IMR-90 (cell line): ENCODE measurements at regions not wholly inside any gene's neighbourhood (a gene's known extent, or its start where the extent isn't known, plus 50 kb on each side); places are given as distances from the start of the nearest gene placed in this dataset.

ENCODE experiments used
- ATAC-seq: fragments of 200-7000 bp; cut with Tn5 transposase; 2 replicates; pipeline ENCODE4 v1.9.1; 2020; ENCODE audit warnings: low read depth, mild to moderate bottlenecking, moderate library complexity
- BruUV-seq: library from RNA; stranded (reverse); fragments of 400-500 nt; replicated peaks from 2 replicates; lab custom pipeline; 2021; lab: Mats Ljungman, UMichigan
- CTCF ChIA-PET: fragments of 300-600 bp; formaldehyde crosslinking; extraction: SDS; loops from one replicate; lab custom pipeline; 2021; ENCODE audit warnings: antibody characterized with exemption; lab: Yijun Ruan, JAX
- POLR2A ChIA-PET: fragments of 300-600 bp; sonication (Branson Sonifier 250); formaldehyde crosslinking; loops from one replicate; lab custom pipeline; 2022; ENCODE audit warnings: antibody characterized with exemption; ENCODE audit not compliant: unreplicated experiment; lab: Charles Lee
- DNase-seq: peaks from one replicate; pipeline ENCODE4 v3.0.0; 2013
- H2AFZ ChIP-seq: replicated peaks from 2 replicates; pipeline ENCODE3; 2013; ENCODE audit warnings: low read length, mild to moderate bottlenecking; ENCODE audit not compliant: poor library complexity
- H2AK5ac ChIP-seq: 2 replicates; pipeline ENCODE4 v1.6.1; 2013; ENCODE audit warnings: low read depth, low read length, inconsistent platforms
- H2AK9ac ChIP-seq: replicated peaks from 2 replicates; pipeline ENCODE3; 2013; ENCODE audit warnings: mild to moderate bottlenecking, low read depth, low read length, moderate library complexity; ENCODE audit not compliant: poor library complexity
- H2BK120ac ChIP-seq: 2 replicates; pipeline ENCODE4 v1.6.1; 2013; ENCODE audit warnings: low read depth, low read length, inconsistent platforms
- H2BK15ac ChIP-seq: 3 replicates; pipeline ENCODE4 v1.6.1; 2013; ENCODE audit warnings: low read depth, low read length, inconsistent platforms
- H2BK20ac ChIP-seq: 2 replicates; pipeline ENCODE4 v1.6.1; 2013; ENCODE audit warnings: low read depth, mild to moderate bottlenecking, inconsistent platforms, low read length, moderate library complexity
- H2BK5ac ChIP-seq: 2 replicates; pipeline ENCODE4 v1.6.1; 2013; ENCODE audit warnings: mild to moderate bottlenecking, low read depth, low read length, inconsistent platforms; ENCODE audit not compliant: poor library complexity, severe bottlenecking
- H3K14ac ChIP-seq: replicated peaks from 2 replicates; pipeline ENCODE4 v1.6.1; 2013; ENCODE audit warnings: low read depth, low read length, inconsistent platforms
- H3K18ac ChIP-seq: 2 replicates; pipeline ENCODE4 v1.6.1; 2013; ENCODE audit warnings: low read depth, low read length, control low read depth
- H3K23ac ChIP-seq: 2 replicates; pipeline ENCODE4 v1.6.1; 2013; ENCODE audit warnings: low read depth, low read length, inconsistent platforms
- H3K27ac ChIP-seq: 2 replicates; pipeline ENCODE4 v1.5.1; 2013; ENCODE audit warnings: mild to moderate bottlenecking, control low read depth, low read length; ENCODE audit not compliant: insufficient read depth
- H3K27me3 ChIP-seq: 2 replicates; pipeline ENCODE4 v1.6.1; 2013; ENCODE audit warnings: low read length; ENCODE audit not compliant: control insufficient read depth, insufficient read depth
- H3K36me3 ChIP-seq: 2 replicates; pipeline ENCODE4 v1.6.1; 2013; ENCODE audit warnings: low read length, mixed read lengths; ENCODE audit not compliant: control insufficient read depth, insufficient read depth
- H3K4ac ChIP-seq: 2 replicates; pipeline ENCODE4 v1.6.1; 2013; ENCODE audit warnings: low read depth, low read length, inconsistent platforms
- H3K4me1 ChIP-seq: 2 replicates; pipeline ENCODE4 v1.6.1; 2013; ENCODE audit warnings: low read length, mixed read lengths; ENCODE audit not compliant: control insufficient read depth, insufficient read depth
- H3K4me2 ChIP-seq: 2 replicates; pipeline ENCODE4 v1.6.1; 2013; ENCODE audit warnings: low read depth, mild to moderate bottlenecking, control low read depth, low read length, moderate library complexity
- H3K4me3 ChIP-seq: 2 replicates; pipeline ENCODE4 v1.5.1; 2013; ENCODE audit warnings: low read depth, mild to moderate bottlenecking, control low read depth, low read length, moderate library complexity; ENCODE audit not compliant: insufficient read depth
- H3K56ac ChIP-seq: 2 replicates; pipeline ENCODE4 v1.6.1; 2013; ENCODE audit warnings: low read length, inconsistent platforms; ENCODE audit not compliant: insufficient read depth; ENCODE audit errors: extremely low read depth
- H3K79me1 ChIP-seq, 2 experiments: 2 replicates each; pipeline ENCODE4 v1.6.1; 2013; ENCODE audit warnings: low read length in 2 of 2, inconsistent platforms in 1 of 2, low read depth in 1 of 2
- H3K9ac ChIP-seq: 2 replicates; pipeline ENCODE4 v1.6.1; 2013; ENCODE audit warnings: low read depth, low read length, control low read depth
- H3K9me1 ChIP-seq: 2 replicates; pipeline ENCODE4 v1.6.1; 2013; ENCODE audit warnings: low read length, inconsistent platforms; ENCODE audit not compliant: insufficient read depth
- H3K9me3 ChIP-seq: 2 replicates; pipeline ENCODE4 v1.6.1; 2013; ENCODE audit warnings: low read length; ENCODE audit not compliant: control insufficient read depth, insufficient read depth
- H4K20me1 ChIP-seq: 2 replicates; pipeline ENCODE4 v1.6.1; 2013; ENCODE audit warnings: low read length, inconsistent platforms; ENCODE audit not compliant: insufficient read depth
- H4K5ac ChIP-seq: 2 replicates; pipeline ENCODE4 v1.6.1; 2013; ENCODE audit warnings: mild to moderate bottlenecking, low read depth, low read length, control low read depth
- H4K8ac ChIP-seq, 2 experiments: 2 replicates each; pipeline ENCODE4 v1.6.1; 2013; ENCODE audit warnings: low read depth in 2 of 2, low read length in 2 of 2, control low read depth in 1 of 2, inconsistent platforms in 1 of 2
- H4K91ac ChIP-seq: 2 replicates; pipeline ENCODE4 v1.6.1; 2013; ENCODE audit warnings: low read depth, low read length, inconsistent platforms; ENCODE audit not compliant: insufficient read depth
- CHD1 ChIP-seq: IDR thresholded peaks from 2 replicates; pipeline ENCODE4 v1.6.1; 2012; ENCODE audit warnings: low read depth, low read length, improper control_type of control experiment
- FOS ChIP-seq: fragments of 150-350 bp; IDR thresholded peaks from 2 replicates; pipeline ENCODE4 v1.6.1; 2016; ENCODE audit warnings: low read depth, low read length
- MAFK ChIP-seq: IDR thresholded peaks from 2 replicates; pipeline ENCODE4 v1.6.1; 2012; ENCODE audit warnings: low read depth, low read length, improper control_type of control experiment
- MAZ ChIP-seq: IDR thresholded peaks from 2 replicates; pipeline ENCODE4 v1.6.1; 2012; ENCODE audit warnings: low read depth, mild to moderate bottlenecking, low read length, improper control_type of control experiment, moderate library complexity, borderline replicate concordance
- MXI1 ChIP-seq: IDR thresholded peaks from 2 replicates; pipeline ENCODE4 v1.6.1; 2012; ENCODE audit warnings: low read depth, mild to moderate bottlenecking, low read length, moderate library complexity, borderline replicate concordance
- NFE2L2 ChIP-seq: fragments of 150-350 bp; IDR thresholded peaks from 2 replicates; pipeline ENCODE4 v1.6.1; 2016; ENCODE audit warnings: low read depth, mild to moderate bottlenecking, low read length
- POLR2A ChIP-seq: IDR thresholded peaks from 2 replicates; pipeline ENCODE4 v1.6.1; 2012; ENCODE audit warnings: mild to moderate bottlenecking, low read depth, low read length
- RAD21 ChIP-seq: IDR thresholded peaks from 2 replicates; pipeline ENCODE4 v1.6.1; 2012; ENCODE audit warnings: low read length, improper control_type of control experiment
- RFX5 ChIP-seq: IDR thresholded peaks from 2 replicates; pipeline ENCODE4 v1.8.0; 2012; ENCODE audit warnings: low read depth, mild to moderate bottlenecking, low read length, moderate library complexity
- SMC3 ChIP-seq: fragments of 150-350 bp; IDR thresholded peaks from 2 replicates; pipeline ENCODE4 v1.6.1; 2016; ENCODE audit warnings: low read depth, mild to moderate bottlenecking, antibody characterized with exemption, low read length, moderate library complexity
- WGBS, 2 experiments: methylation state at CpG; one replicate each; pipeline versions ENCODE4 v1.1.5 to v1.1.7; 2013; ENCODE audit warnings: missing lambda C conversion rate in 2 of 2; ENCODE audit not compliant: insufficient read length in 1 of 2; ENCODE audit errors: extremely low coverage in 2 of 2; 5-methylcytosine and 5-hydroxymethylcytosine counted together
- dilution Hi-C: fragments of 300-500 bp; cut with HindIII; formaldehyde crosslinking; loops from one replicate; pipeline ENCODE4 v1.14.3; 2018; ENCODE audit warnings: low sequenced_read_pairs; ENCODE audit not compliant: unreplicated experiment
- in situ Hi-C: fragments of 300-500 bp; cut with MboI; formaldehyde crosslinking; loops from 3 replicates; pipeline ENCODE4 v1.14.3; 2019; ENCODE audit warnings: low sequenced_read_pairs, inconsistent platforms, mixed read lengths
- intact Hi-C: fragments of 100-400 bp; cut with micrococcal nuclease; formaldehyde crosslinking; loops from 2 replicates; pipeline ENCODE4 v1.10.0; 2022
- TF ChIP-seq, protein P1 (sequence below): conservative IDR thresholded peaks from 2 replicates; pipeline ENCODE4 v1.5.1; 2012; ENCODE audit warnings: mild to moderate bottlenecking, low read depth, low read length, improper control_type of control experiment
- TF ChIP-seq, protein P2 (sequence below): fragments of 150-350 bp; IDR thresholded peaks from 2 replicates; pipeline ENCODE4 v1.6.1; 2017; ENCODE audit warnings: mild to moderate bottlenecking, antibody characterized with exemption, low read length, low read depth
- TF ChIP-seq, protein P3 (sequence below): fragments of 150-350 bp; IDR thresholded peaks from 2 replicates; pipeline ENCODE4 v1.6.1; 2016; ENCODE audit warnings: low read depth, mild to moderate bottlenecking, low read length, moderate library complexity, borderline replicate concordance

DNA sequence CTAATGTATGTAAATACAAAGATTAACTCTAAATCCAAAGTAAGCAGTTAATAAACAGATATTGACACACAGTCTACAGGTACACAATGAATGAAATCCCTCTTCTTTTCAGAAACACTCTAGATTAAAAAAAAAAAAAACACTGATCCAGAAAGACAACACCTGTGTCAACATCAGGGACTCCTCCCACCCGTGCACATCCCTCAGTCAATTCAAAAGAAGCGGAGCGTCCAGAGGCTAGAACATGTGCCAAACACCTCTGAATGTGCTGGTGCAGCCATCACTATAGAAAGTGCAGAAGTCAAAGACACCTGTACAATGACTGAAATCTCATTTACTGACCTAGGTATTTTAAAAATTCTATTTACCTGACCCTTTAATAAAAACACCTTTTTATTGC is 622.6 kb upstream of the ID2 start:
- H3K4me1 ChIP-seq, result no peaks in the 10 kb centered on the region
- no peak overlapping the region for H3K4me3 ChIP-seq
- dilution Hi-C loops, result no loop called here

More for the DNA sequence above, 622.6 kb upstream of the ID2 start:
- no peak overlapping the region for H4K91ac ChIP-seq
- no peak overlapping the region for H3K4me2 ChIP-seq
- no peak overlapping the region for H2BK15ac ChIP-seq
- H4K5ac ChIP-seq, result no peak overlapping the region
- H2BK20ac ChIP-seq, result no peak overlapping the region
- DNase-seq (no peak), ATAC-seq (no peak)
- ChIA-PET CTCF (no interaction called here), POLR2A (no interaction called here)
- intact Hi-C loops (no loop called here), in situ Hi-C loops (no loop called here)
- no peak overlapping the region for H4K8ac ChIP-seq
- no peak overlapping the region for H3K27ac ChIP-seq
- no peak overlapping the region for H3K4ac ChIP-seq
- no peaks in the 10 kb centered on the region for H3K9me1 ChIP-seq
- BruUV-seq, result no TSS peak
- no peak overlapping the region for H3K14ac ChIP-seq
- no peak overlapping the region for H3K9ac ChIP-seq
- no peak overlapping the region for H2BK120ac ChIP-seq
- H2BK5ac ChIP-seq, result no peak overlapping the region
- no peak overlapping the region for H2AK5ac ChIP-seq
- TF ChIP-seq, protein P1, sequence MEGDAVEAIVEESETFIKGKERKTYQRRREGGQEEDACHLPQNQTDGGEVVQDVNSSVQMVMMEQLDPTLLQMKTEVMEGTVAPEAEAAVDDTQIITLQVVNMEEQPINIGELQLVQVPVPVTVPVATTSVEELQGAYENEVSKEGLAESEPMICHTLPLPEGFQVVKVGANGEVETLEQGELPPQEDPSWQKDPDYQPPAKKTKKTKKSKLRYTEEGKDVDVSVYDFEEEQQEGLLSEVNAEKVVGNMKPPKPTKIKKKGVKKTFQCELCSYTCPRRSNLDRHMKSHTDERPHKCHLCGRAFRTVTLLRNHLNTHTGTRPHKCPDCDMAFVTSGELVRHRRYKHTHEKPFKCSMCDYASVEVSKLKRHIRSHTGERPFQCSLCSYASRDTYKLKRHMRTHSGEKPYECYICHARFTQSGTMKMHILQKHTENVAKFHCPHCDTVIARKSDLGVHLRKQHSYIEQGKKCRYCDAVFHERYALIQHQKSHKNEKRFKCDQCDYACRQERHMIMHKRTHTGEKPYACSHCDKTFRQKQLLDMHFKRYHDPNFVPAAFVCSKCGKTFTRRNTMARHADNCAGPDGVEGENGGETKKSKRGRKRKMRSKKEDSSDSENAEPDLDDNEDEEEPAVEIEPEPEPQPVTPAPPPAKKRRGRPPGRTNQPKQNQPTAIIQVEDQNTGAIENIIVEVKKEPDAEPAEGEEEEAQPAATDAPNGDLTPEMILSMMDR, result no peak
- TF ChIP-seq MAZ (no peak), NFE2L2 (no peak), CHD1 (no peak), FOS (no peak), RFX5 (no peak), MAFK (no peak), RAD21 (no peak), POLR2A (no peak), SMC3 (no peak), MXI1 (no peak)
- TF ChIP-seq, protein P2, sequence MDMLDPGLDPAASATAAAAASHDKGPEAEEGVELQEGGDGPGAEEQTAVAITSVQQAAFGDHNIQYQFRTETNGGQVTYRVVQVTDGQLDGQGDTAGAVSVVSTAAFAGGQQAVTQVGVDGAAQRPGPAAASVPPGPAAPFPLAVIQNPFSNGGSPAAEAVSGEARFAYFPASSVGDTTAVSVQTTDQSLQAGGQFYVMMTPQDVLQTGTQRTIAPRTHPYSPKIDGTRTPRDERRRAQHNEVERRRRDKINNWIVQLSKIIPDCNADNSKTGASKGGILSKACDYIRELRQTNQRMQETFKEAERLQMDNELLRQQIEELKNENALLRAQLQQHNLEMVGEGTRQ, result no peak
- TF ChIP-seq, protein P3, sequence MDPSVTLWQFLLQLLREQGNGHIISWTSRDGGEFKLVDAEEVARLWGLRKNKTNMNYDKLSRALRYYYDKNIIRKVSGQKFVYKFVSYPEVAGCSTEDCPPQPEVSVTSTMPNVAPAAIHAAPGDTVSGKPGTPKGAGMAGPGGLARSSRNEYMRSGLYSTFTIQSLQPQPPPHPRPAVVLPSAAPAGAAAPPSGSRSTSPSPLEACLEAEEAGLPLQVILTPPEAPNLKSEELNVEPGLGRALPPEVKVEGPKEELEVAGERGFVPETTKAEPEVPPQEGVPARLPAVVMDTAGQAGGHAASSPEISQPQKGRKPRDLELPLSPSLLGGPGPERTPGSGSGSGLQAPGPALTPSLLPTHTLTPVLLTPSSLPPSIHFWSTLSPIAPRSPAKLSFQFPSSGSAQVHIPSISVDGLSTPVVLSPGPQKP, result no peak
- H3K18ac ChIP-seq, result no peak overlapping the region
- H3K23ac ChIP-seq, result no peak overlapping the region
- no peaks in the 10 kb centered on the region for H3K9me3 ChIP-seq
- no peak overlapping the region for H2AK9ac ChIP-seq
- H2AFZ ChIP-seq, result no peak overlapping the region
- H3K36me3 ChIP-seq, result no peaks in the 10 kb centered on the region
- no peaks in the 10 kb centered on the region for H4K20me1 ChIP-seq
- WGBS, 2 experiments, result 83% methylated on average over 1 of the region's 3 CpGs; no CpG with 5 or more reads in 1 of the 2 experiments
- no peaks in the 10 kb centered on the region; the same call in 1 of the 2 replicates for H3K27me3 ChIP-seq
- no peaks in the 10 kb centered on the region for H3K79me1 ChIP-seq
- H3K56ac ChIP-seq, result no peak overlapping the region
